Pancreas (tissue), 10 donors: ENCODE measurements at regions not wholly inside any gene's neighbourhood (a gene's known extent, or its start where the extent isn't known, plus 50 kb on each side); places are given as distances from the start of the nearest gene placed in this dataset.
"Not testable (repeated sequence)": the region's sequence is repeated elsewhere in the genome, so short reads cannot be mapped to it uniquely, and the experiment has no call there.

Source experiments
- ATAC-seq, 4 donors: fragments of 200-7000 bp; cut with Tn5 transposase; one replicate each; pipeline versions ENCODE4 v1.8.0 to v1.9.1; 2020; ENCODE audit warnings: mild to moderate bottlenecking in 4 of 4, moderate library complexity in 4 of 4
- DNase-seq, 6 donors: peaks; one replicate each; pipeline ENCODE4 v3.0.0-alpha.2; 2020
- FAIRE-seq: peaks from 2 replicates; lab custom pipeline; 2012; peaks lifted over from hg19 to GRCh38; lab: Jason Lieb, UNC
- H3K27ac ChIP-seq, 4 donors: fragments of 200-600 bp; sonication (generic); 1 replicate in 3 of 4; 2 replicates in 1 of 4; pipeline versions ENCODE4 v1.5.0 to v1.8.0; 2020
- H3K27me3 ChIP-seq, 4 donors: fragments of 200-600 bp; one replicate each; pipeline ENCODE4 v1.8.0; 2021
- H3K36me3 ChIP-seq, 3 donors: fragments of 200-600 bp; sonication (generic) in 1 of 3; one replicate each; pipeline versions ENCODE4 v1.5.0 to v1.8.0; 2020 to 2021
- H3K4me1 ChIP-seq, 3 donors: fragments of 200-600 bp; one replicate each; pipeline ENCODE4 v1.8.0; 2021
- H3K4me3 ChIP-seq, 4 donors: fragments of 200-600 bp; sonication (generic) in 2 of 4; one replicate each; pipeline versions ENCODE4 v1.5.0 to v1.8.0; 2020 to 2021
- H3K9me3 ChIP-seq, 4 donors: fragments of 200-600 bp; one replicate each; pipeline ENCODE4 v1.8.0; 2021
- CTCF ChIP-seq, 4 donors: fragments of 200-600 bp; sonication (generic) in 3 of 4; IDR thresholded peaks; one replicate each; pipeline versions ENCODE4 v1.5.0 to v1.8.0; 2021; ENCODE audit warnings: antibody characterized with exemption in 4 of 4
- WGBS, 2 donors: extraction: QIAGEN DNeasy Blood & Tissue Kit; methylation state at CpG; one replicate each; pipeline ENCODE4 v1.1.7; 2013; 5-methylcytosine and 5-hydroxymethylcytosine counted together
- intact Hi-C, 3 donors: fragments of 100-400 bp; cut with DNase I; formaldehyde crosslinking; loops; one replicate each; pipeline versions ENCODE4 v1.11.1 to v1.14.2; 2022
- donor health status: healthy with polysubstance abuse.
- donor health status: DM: no; HTN: no; CAD: no; lungs with moderate emphysema.
- donor health status: DM: no; HTN: no; CAD: no.
- donor health status: control.
- donor health status: control.
- donor health status: Bipolar disorder and iron deficiency.
- donor health status: DM: yes; HTN: yes; CAD: no.
- donor health status: DM: no; HTN: no; CAD: no.
- donor health status: DM: no; HTN: no; CAD: no.
- donor health status: DM: yes; HTN: yes; CAD: no.

DNA sequence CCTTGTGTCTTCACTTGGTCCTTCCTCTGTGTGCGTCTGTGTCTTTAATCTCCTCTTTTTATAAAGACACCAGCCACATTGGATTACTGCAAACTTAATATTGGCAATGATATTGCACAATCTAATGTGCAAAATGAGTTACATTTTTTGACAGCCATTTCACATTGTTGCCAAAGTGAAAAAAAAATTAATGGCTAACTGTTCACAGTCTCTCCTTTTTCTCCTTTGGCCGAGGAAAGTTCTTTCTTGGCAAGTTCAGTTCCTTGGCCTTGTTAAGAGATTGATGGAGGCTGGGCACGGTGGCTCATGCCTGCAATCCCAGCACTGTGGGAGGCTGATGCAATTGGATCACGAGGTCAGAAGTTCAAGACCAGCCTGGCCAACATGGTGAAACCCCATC, 62.2 kb upstream of the ZNF280D start:
- DNase-seq, result no peak
- Histone ChIP-seq H3K9me3 (no peaks in the 10 kb centered on the region), H3K36me3 (no peaks in the 10 kb centered on the region), H3K4me1 (no peaks in the 10 kb centered on the region), H3K4me3 (no peak overlapping the region), H3K27me3 (no peaks in the 10 kb centered on the region), H3K27ac (no peak overlapping the region)
- TF ChIP-seq CTCF (IDR thresholded peaks at IDR 0.05), result no peak
- intact Hi-C loops, result no loop called here
- WGBS, 2 donors, result 75 to 76% methylated on average over 4 of the region's 4 CpGs
- no peak for FAIRE-seq
- ATAC-seq, result no peak

DNA sequence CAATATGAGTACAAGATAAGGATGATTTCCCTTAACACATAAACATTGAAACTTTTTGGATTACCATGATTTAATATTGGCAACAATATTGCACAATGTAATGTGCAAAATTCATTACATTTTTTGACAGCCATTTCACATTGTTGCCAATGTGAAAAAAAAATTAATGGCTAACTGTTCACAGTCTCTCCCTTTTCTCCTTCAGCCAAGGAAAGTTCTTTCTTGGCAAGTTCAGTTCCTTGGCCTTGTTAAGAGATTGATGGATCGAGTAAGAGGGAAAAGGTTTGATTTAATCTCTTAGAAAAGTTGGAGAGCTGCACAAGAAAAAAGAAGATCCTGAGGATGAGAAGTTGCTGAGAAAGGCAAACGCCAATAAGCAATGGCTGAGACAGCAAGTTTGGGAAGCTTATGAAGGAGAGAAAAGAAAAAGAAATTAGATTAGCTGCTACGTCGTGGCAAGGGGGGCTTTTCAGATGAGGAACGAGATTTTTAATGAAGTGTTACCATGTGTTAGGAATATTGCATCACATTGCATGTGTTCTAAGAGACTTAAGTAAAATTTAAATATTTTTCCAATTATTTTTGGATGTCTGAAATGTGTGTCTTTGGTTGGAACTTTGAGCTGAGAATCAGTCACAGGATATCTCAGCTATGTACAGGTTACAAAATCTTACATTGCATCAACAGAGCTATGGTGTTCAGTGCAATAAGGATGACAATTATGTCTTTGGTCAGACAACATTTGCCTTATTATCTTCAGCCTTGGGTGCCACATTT, 61.4 kb upstream of the ZNF280D start:
- no peak overlapping the region for H3K4me3 ChIP-seq
- H3K27ac ChIP-seq, result no peak overlapping the region
- no peaks in the 10 kb centered on the region for H3K36me3 ChIP-seq
- 84 to 86% methylated on average over 5 of the region's 5 CpGs for WGBS, 2 donors
- no peaks in the 10 kb centered on the region for H3K27me3 ChIP-seq
- intact Hi-C loops, result no loop called here
- no peaks in the 10 kb centered on the region for H3K4me1 ChIP-seq
- TF ChIP-seq CTCF (IDR thresholded peaks at IDR 0.05), result no peak
- ATAC-seq (no peak), DNase-seq (no peak), FAIRE-seq (no peak)
- H3K9me3 ChIP-seq, result no peaks in the 10 kb centered on the region

GRCh38 chr15:56794165-56794552, 60.9 kb upstream of the ZNF280D start:
- FAIRE-seq (no peak), ATAC-seq (no peak), DNase-seq (no peak)
- no peaks in the 10 kb centered on the region for H3K9me3 ChIP-seq
- intact Hi-C loops, result no loop called here
- H3K4me3 ChIP-seq, result no peak overlapping the region
- TF ChIP-seq CTCF (IDR thresholded peaks at IDR 0.05), result no peak
- no peaks in the 10 kb centered on the region for H3K27me3 ChIP-seq
- H3K36me3 ChIP-seq, result no peaks in the 10 kb centered on the region
- H3K27ac ChIP-seq, result no peak overlapping the region
- H3K4me1 ChIP-seq, result no peaks in the 10 kb centered on the region
- 43 to 45% methylated on average over 1 of the region's 1 CpG for WGBS, 2 donors

DNA sequence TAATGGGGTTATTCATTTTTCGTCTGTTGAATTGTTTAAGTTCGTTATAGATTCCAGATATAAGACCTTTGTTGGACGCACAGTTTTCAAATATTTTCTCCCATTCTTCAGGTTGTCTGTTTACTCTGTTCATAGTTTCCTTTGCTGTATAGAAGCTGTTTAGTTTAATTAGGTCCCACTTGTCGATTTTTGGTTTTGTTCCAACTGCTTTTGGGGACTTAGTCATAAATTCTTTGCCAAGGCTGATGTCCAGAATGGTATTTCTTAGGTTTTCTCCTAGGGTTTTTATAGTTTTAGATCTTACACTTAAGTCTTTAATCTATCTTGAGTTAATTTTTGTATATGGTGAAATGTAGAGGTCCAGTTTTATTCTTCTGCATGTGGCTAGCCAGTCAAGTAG, 58.9 kb upstream of the ZNF280D start:
- Histone ChIP-seq H3K27ac (no peak overlapping the region), H3K27me3 (no peaks in the 10 kb centered on the region), H3K4me3 (no peak overlapping the region), H3K36me3 (no peaks in the 10 kb centered on the region), H3K9me3 (no peaks in the 10 kb centered on the region), H3K4me1 (no peaks in the 10 kb centered on the region)
- no peak for ATAC-seq
- TF ChIP-seq CTCF (IDR thresholded peaks at IDR 0.05), result no peak
- FAIRE-seq, result no peak
- 93 to 95% methylated on average over 4 of the region's 4 CpGs for WGBS, 2 donors
- no peak for DNase-seq
- intact Hi-C loops, result no loop called here

DNA sequence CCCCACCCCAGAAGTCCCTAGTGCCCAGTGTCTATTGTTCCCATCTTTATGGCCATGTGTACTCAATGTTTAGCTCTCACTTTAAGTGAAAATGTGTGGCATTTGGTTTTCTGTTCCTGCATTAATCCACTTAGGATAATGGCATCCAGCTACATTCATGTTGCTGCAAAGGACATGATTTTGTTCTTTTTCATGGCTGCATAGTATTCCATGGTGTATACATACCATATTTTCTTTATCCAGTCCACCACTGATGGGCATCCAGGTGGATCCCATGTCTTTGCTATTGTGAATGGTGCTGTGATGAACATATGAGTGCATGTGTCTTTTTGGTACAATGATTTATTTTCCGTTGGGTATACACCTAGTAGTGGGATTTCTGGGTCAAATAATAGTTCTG, 58.2 kb upstream of the ZNF280D start:
- WGBS, 2 donors, result 95 to 100% methylated on average over 1 of the region's 1 CpG
- H3K36me3 ChIP-seq, H3K27ac ChIP-seq, intact Hi-C loops, H3K4me3 ChIP-seq, FAIRE-seq, DNase-seq, ATAC-seq, H3K4me1 ChIP-seq, H3K27me3 ChIP-seq, H3K9me3 ChIP-seq: not testable (repeated sequence)
